ENCODE measurements at regions not wholly inside any gene's neighbourhood (a gene's known extent, or its start where the extent isn't known, plus 50 kb on each side); places are given as distances from the start of the nearest gene placed in this dataset.

GRCh38 chr3:126257174-126257573 is 76.8 kb upstream of the ALDH1L1 start:
- Histone ChIP-seq H3K9me3 (ENCODE audit: insufficient read depth in 2 of 2, low read depth in 1 of 2, low read length in 1 of 2) (peaks cover 0 to under 1% of the 10 kb centered on the region in 2 experiments; a peak in 1 of 4 replicates), H3K23ac (ENCODE audit: insufficient read length) (no peak overlapping the region), H3K36me3 (ENCODE audit: control insufficient read depth in 2 of 4, insufficient read depth in 4 of 4, low read length in 3 of 4) (no peaks in the 10 kb centered on the region), H2BK120ac (replicated peaks; ENCODE audit: low read depth, low read length) (no peak overlapping the region), H3K79me2 (ENCODE audit: control insufficient read depth in 1 of 2, insufficient read depth in 2 of 2, low read length in 2 of 2) (no peaks in the 10 kb centered on the region), H2BK20ac (ENCODE audit: low read length) (no peak overlapping the region), H3K79me1 (ENCODE audit: low read depth, low read length) (no peaks in the 10 kb centered on the region), H2AFZ (ENCODE audit: low read length) (no peak overlapping the region), H3K4me2 (ENCODE audit: insufficient read depth in 1 of 2, low read depth in 2 of 2, low read length in 2 of 2) (no peak overlapping the region), H2BK5ac (ENCODE audit: low read depth, low read length) (no peak overlapping the region), H4K91ac (replicated peaks; ENCODE audit: insufficient read length, low read length) (no peak overlapping the region), H3K18ac (ENCODE audit: extremely low read depth, low read length) (no peak overlapping the region), H2BK15ac (ENCODE audit: low read length) (no peak overlapping the region; the same call in 1 of the 2 replicates), H3K27ac (ENCODE audit: low read depth, low read length) (no peak overlapping the region), H3K14ac (ENCODE audit: insufficient read length) (no peak overlapping the region), H4K20me1 (replicated peaks in 1 of 2; ENCODE audit: control insufficient read depth in 1 of 2, insufficient read depth in 2 of 2, low read length in 2 of 2) (no peaks in the 10 kb centered on the region), H3K27me3 (replicated peaks in 1 of 4; ENCODE audit: control insufficient read depth in 3 of 4, extremely low read depth in 1 of 4, insufficient read depth in 3 of 4, low read length in 3 of 4) (no peaks in the 10 kb centered on the region), H4K8ac (ENCODE audit: extremely low read depth, insufficient read depth, low read length) (no peak overlapping the region; the same call in 1 of the 2 replicates), H4K5ac (ENCODE audit: insufficient read length, low read depth, low read length) (no peak overlapping the region), H3K9ac (replicated peaks in 1 of 4; ENCODE audit: extremely low read depth in 1 of 4, low read depth in 3 of 4, low read length in 3 of 4) (no peak overlapping the region), H3K4ac (replicated peaks; ENCODE audit: insufficient read length, low read depth, low read length) (no peak overlapping the region), H3K23me2 (ENCODE audit: low read depth, low read length) (peaks cover 2% of the 10 kb centered on the region; the same call in 1 of the 2 replicates), H3K4me1 (replicated peaks in 1 of 4; ENCODE audit: control insufficient read depth in 3 of 4, insufficient read depth in 4 of 4, low read length in 3 of 4) (peaks cover 0 to 8% (median 0%) of the 10 kb centered on the region in 4 experiments; a peak in 4 of 7 replicates), H2AK5ac (ENCODE audit: low read depth, low read length) (no peak overlapping the region), H3K56ac (replicated peaks; ENCODE audit: insufficient read length, low read depth, low read length) (no peak overlapping the region), H2BK12ac (ENCODE audit: low read depth, low read length) (peak overlapping the region; percentile 45; the same call in 1 of the 2 replicates), H3K4me3 (ENCODE audit: extremely low read depth in 1 of 4, insufficient read depth in 2 of 4, low read depth in 3 of 4, low read length in 4 of 4) (no peak overlapping the region)
- POLR2A ChIA-PET (ENCODE audit: partially characterized antibody): interaction anchor here (0.5 to 0.7 kb wide), 2 partner anchors 17 to 103 kb away, joined by 3 read pairs; no protein-coding TSS in a partner anchor
- CTCF ChIA-PET (ENCODE audit: partially characterized antibody): interaction anchor here (0.9 to 1.3 kb wide), 3 partner anchors 87 to 124 kb away, joined by 4 to 5 read pairs (median 4); no protein-coding TSS in a partner anchor
- WGBS, 2 experiments (ENCODE audit: extremely low coverage in 1 of 2, insufficient coverage in 1 of 2, insufficient read length in 1 of 2, insufficient replicate concordance in 2 of 2, low coverage in 1 of 2, low lambda C conversion rate in 2 of 2, missing lambda C conversion rate in 1 of 2): 85% methylated on average over 11 of the region's 11 CpGs; no CpG with 5 or more reads in 1 of the 2 experiments
- DNase-seq (ENCODE audit: low read depth in 1 of 2, low spot score in 2 of 2) (no peak), FAIRE-seq (no peak)
- TF ChIP-seq KDM1A (IDR thresholded peaks at IDR 0.05; ENCODE audit: borderline replicate concordance, low read length) (no peak), NRF1 (IDR thresholded peaks at IDR 0.05; ENCODE audit: low read depth, low read length) (no peak), MAFK (IDR thresholded peaks at IDR 0.05; ENCODE audit: low read depth, low read length) (no peak), RBBP5 (IDR thresholded peaks at IDR 0.05; ENCODE audit: borderline replicate concordance, low read depth, low read length) (no peak), SP4 (IDR thresholded peaks at IDR 0.05; ENCODE audit: low read length) (no peak), CHD1 (IDR thresholded peaks at IDR 0.05; ENCODE audit: low read depth, low read length) (no peak), RXRA (IDR thresholded peaks at IDR 0.05; ENCODE audit: insufficient read depth, low read depth, low read length) (no peak)
- TF ChIP-seq, protein P1, sequence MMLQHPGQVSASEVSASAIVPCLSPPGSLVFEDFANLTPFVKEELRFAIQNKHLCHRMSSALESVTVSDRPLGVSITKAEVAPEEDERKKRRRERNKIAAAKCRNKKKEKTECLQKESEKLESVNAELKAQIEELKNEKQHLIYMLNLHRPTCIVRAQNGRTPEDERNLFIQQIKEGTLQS (IDR thresholded peaks at IDR 0.05; ENCODE audit: insufficient read depth, low read depth, low read length): no peak
